ENCODE measurements at regions not wholly inside any gene's neighbourhood (a gene's known extent, or its start where the extent isn't known, plus 50 kb on each side); places are given as distances from the start of the nearest gene placed in this dataset.

GRCh38 chr6:3584606-3585005 is 127.8 kb upstream of the SLC22A23 start:
- TF ChIP-seq ELF4 (IDR thresholded peaks at IDR 0.05) (no peak), NFRKB (IDR thresholded peaks at IDR 0.05) (no peak), ARNT (IDR thresholded peaks at IDR 0.05) (no peak), CTBP1 (IDR thresholded peaks at IDR 0.05; ENCODE audit: borderline replicate concordance) (no peak), TARDBP (IDR thresholded peaks at IDR 0.05) (no peak), HDGF (IDR thresholded peaks at IDR 0.05; ENCODE audit: borderline replicate concordance) (no peak), FOXK2 (IDR thresholded peaks at IDR 0.05) (no peak), FOXM1 (IDR thresholded peaks at IDR 0.05; ENCODE audit: borderline replicate concordance) (no peak), SP1 (IDR thresholded peaks at IDR 0.05) (no peak), SUZ12 (IDR thresholded peaks at IDR 0.05) (no peak), L3MBTL2 (conservative IDR thresholded peaks at IDR 0.05) (no peak)
